Stimulated activated CD8-positive, alpha-beta memory T cell treated with anti-CD3 and anti-CD28 coated beads, Interleukin-4, amount 100 ng/mL, for 24 hours (primary cell): ENCODE measurements at regions not wholly inside any gene's neighbourhood (a gene's known extent, or its start where the extent isn't known, plus 50 kb on each side); places are given as distances from the start of the nearest gene placed in this dataset.
"Not testable (repeated sequence)": the region's sequence is repeated elsewhere in the genome, so short reads cannot be mapped to it uniquely, and the experiment has no call there.

ENCODE experiments used
- DNase-seq: peaks from one replicate; pipeline ENCODE4 v3.0.0-alpha.2; 2020; ENCODE audit warnings: low read depth

DNA sequence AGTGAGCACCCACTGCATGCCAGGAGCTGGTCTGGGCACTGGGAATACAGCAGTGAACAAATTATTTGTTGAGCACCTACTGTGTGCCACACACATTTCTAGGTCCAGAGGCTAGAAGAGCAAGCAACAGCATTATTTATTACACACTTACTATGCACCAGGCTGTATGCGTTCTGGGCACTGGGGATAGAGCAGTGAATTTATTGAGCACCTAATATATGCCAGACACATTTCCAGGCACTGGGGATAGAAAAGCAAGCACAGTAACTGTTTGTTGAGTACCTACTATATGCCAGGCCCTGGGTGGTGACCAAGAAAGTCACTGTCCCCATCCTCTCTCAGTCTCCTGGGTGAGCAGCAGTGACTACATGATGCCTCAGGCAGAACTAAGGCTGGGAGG is 107.5 kb upstream of the NCOR2 start:
- no peak for DNase-seq

DNA sequence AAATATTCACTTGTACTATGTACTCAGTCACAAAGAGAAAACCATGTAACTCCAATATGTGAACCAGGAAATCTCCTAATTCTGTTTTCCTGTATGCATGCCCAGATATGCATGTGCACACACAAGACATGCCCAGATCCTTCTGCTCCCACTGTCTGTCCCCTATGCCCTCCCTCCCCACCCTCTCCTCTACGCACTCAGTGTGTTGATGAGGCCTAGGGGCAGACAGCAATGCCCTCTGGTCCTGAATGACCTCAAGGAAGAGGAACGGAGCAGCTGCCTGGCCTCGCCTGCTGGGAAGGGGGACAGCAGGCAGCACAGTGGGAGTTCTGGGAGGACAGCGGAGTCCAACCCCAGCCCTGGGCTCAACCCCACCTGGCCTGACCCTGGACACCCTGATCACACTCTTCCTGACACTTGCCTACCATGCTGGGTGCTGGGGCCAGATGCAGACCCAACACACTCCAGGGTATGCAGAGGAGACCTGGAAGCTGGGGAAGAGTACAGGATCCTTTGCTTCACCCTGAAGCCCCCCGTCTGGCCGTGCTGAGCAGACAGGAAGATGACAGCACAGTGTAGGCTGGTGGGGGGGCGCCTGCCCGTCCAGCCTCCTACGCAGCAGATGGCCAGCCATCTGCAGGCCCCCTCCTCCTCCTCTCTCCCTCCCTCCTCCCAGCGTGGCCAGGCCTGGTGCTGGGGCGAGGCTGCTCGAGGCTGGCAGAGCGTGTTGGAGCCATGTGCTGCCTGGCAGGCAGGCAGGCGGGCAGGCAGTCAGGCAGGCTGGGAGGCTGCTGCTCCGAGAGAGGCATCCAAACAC is 106.6 kb upstream of the NCOR2 start:
- no peak for DNase-seq

GRCh38 chr12:124669271-124669721 is 101.9 kb upstream of the NCOR2 start:
- not testable (repeated sequence) for DNase-seq

- DNase-seq, result no peak
These were observed 101.2 kb upstream of the NCOR2 start for GRCh38 chr12:124668602-124669001.

- no peak for DNase-seq
These were observed 100.3 kb upstream of the NCOR2 start for GRCh38 chr12:124667506-124668326.

GRCh38 chr12:124666722-124667259 is 99.4 kb upstream of the NCOR2 start:
- no peak for DNase-seq

- no peak for DNase-seq
These were observed 98.1 kb upstream of the NCOR2 start for GRCh38 chr12:124665511-124665910.

GRCh38 chr12:124664395-124665111 is 97.1 kb upstream of the NCOR2 start:
- DNase-seq, result no peak

DNA sequence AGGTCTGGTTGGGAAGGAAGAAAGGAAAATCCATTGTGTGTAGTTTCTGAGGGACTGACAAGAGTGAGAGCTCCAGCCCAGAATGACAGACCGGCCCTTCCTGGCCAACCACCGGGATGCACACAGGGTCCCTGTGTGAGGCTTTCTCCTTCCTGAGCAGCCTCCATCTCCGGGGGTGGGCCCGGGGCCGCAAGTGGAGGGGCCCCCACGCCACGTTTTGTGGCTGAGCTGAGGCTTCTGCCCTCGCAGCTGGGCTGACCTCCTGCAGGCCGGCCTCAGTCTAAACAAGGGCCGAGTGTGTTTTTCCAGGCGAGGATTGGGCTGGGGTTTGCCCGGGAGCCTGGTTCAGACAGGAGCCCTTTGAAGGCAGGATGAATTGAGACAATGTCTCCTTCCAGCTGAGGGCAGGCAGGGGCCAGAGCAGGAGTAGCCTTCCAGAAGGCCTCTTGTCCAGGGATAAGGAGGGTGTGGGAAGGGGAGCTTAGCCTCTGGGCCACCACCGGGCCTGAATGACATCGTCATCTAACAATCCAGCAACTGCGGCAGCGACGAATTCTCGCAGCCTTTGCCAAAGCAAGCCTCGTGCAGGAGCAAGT is 96.5 kb upstream of the NCOR2 start:
- no peak for DNase-seq

GRCh38 chr12:124663206-124663605 is 95.8 kb upstream of the NCOR2 start:
- no peak for DNase-seq

- DNase-seq, result no peak
These were observed 93.9 kb upstream of the NCOR2 start for GRCh38 chr12:124661341-124661740.

DNA sequence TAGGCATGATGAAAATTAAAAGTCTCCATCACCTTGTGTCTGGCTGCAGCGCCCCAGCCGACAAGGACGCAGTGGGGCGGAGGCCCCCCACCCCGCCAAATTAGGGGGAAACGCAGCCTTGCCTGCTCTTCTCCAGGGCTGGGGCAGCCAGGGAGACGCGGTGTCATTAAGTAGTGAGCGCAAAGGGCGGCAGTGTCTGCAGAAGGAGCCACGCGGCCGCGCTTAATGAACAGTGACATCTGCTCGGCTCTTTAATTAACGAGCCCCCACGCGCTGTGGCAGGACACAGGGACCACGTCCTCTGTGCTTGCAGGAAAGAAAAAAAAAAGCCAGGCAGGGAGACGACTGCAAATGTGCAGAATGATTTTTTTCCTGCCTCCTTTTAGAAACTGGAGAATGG is 93.4 kb upstream of the NCOR2 start:
- DNase-seq, result no peak

GRCh38 chr12:124658806-124659402 is 91.5 kb upstream of the NCOR2 start:
- no peak for DNase-seq

GRCh38 chr12:124658302-124658701 is 90.9 kb upstream of the NCOR2 start:
- no peak for DNase-seq

GRCh38 chr12:124656947-124657434 is 89.6 kb upstream of the NCOR2 start:
- no peak for DNase-seq

- DNase-seq, result no peak
These were observed 88.5 kb upstream of the NCOR2 start for GRCh38 chr12:124655698-124656516.

- DNase-seq, result no peak
These were observed 87.8 kb upstream of the NCOR2 start for GRCh38 chr12:124655048-124655697.

DNA sequence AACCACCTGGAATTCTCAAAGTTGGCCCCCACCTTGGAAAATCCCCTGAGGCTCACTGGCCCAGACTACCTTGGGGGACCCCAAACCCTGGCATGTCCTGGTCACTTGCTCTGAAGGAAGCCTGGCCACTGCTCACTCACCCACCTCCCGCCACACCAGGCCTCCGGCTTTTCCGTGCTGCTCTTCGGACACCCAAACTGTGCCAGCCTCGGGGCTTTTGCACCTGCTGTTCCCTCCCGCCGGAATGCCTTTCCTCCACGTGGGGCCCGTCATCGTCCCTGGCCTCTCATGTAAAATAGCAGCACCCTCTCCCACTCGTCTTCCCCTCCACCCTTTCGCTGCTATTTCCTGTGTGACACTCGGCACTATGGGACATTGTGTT is 87.2 kb upstream of the NCOR2 start:
- no peak for DNase-seq

GRCh38 chr12:124653169-124653931 is 85.9 kb upstream of the NCOR2 start:
- no peak for DNase-seq
